GM12873 (cell line): ENCODE measurements at regions not wholly inside any gene's neighbourhood (a gene's known extent, or its start where the extent isn't known, plus 50 kb on each side); places are given as distances from the start of the nearest gene placed in this dataset.

Experiments used
- CTCF ChIP-seq: IDR thresholded peaks from 2 replicates; pipeline ENCODE4 v1.5.1; 2012; ENCODE audit warnings: low read depth, mild to moderate bottlenecking, moderate library complexity, low read length, control low read depth; ENCODE audit not compliant: insufficient read depth; ENCODE audit errors: missing control alignments

DNA sequence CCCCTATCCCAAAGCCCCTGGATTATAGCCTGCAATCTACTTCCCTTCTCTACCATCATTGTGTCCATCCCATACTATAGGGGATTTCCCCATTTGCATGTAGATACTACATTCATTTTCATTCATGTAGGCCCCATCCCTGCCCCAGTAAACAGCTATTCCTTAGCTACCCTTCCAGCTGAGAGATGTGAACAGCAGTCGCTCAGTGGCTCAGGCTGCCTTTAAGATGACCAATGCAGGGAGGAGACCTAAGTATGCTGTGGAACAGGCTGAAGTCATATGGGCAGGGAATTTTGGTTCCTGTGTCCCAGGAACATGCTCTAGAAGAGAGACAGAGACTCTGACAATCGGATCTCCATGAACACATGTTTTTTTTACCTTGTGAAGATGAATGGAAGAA is 481.2 kb upstream of the SYT1 start:
- no peak for TF ChIP-seq CTCF

DNA sequence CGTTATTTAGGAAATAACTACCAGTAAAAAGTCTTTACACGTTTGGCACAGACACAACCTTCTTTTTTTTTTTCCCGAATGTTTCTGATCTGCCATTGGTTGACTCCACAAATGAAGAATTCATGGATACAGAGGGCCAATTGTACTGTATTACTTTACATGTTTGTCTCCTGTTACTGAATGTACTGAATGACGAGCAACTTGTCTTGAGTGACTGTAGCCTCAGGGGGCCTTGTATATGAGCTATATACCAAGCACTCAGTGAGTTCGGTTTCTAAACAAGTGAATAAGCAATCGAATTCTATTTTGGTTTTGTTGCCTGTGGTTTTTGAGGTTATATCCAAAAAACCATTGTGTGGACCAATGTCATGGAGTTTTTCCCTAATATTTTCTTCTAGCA is 480.0 kb upstream of the SYT1 start:
- no peak for TF ChIP-seq CTCF

DNA sequence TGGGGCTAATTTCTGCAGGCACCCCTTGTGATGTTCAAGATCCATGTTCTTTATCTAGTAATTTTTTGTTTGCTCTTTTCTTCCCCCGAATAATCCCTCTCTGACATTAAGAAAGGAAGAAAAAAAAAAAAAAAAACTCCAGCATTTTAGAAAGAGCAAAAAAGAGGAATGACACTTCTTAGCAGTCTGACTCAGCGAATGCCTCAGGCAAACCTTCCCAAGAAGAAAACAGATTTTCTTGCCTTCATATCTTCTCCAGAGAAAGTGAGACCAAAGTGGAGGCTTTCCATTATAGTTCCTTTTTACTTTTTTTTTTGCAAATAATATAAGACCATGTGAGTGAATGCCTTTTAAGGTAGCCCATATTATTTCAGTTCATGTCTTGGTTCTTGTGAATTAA is 479.0 kb upstream of the SYT1 start:
- no peak for TF ChIP-seq CTCF

DNA sequence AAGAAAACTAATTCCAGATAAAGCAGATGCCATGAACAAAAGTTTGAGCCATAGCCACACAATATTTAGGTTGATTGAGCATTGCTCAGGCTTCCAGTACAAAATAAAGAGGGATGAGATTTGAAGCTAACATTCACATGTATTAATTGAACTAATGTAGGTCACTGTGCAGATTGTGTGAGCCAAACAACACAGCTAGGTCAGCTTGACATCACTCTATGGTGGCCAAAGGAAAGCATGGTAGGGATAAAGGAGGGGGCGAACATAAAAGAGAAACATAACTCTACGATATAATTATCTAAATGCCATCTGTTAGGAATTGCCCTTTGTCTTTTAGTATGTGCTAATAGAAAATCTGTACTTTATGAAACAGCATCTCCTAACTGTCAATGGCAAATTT is 477.7 kb upstream of the SYT1 start:
- TF ChIP-seq CTCF: no peak

GRCh38 chr12:78387721-78388120 is 476.9 kb upstream of the SYT1 start:
- no peak for TF ChIP-seq CTCF

GRCh38 chr12:78388461-78388860 is 476.1 kb upstream of the SYT1 start:
- TF ChIP-seq CTCF: no peak

DNA sequence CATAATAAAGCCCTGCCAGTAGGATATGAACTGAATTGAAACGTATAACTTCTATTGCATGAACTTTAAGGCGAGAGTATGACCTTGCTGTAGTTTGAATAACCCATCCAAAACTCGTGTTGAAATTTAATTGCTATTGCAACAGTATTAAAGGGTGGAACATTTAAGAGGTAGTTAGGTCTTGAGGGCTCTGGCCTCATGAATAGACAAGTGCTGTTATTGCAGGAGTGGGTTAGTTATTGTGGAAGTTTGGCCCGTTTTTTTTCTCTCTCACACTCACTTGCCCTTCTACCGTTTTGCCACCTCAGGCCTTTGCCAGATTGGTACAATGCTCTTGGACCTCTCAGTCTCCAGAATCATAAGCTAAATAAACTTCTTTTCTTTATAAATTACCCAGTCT is 473.7 kb upstream of the SYT1 start:
- TF ChIP-seq CTCF: no peak

- TF ChIP-seq CTCF: no peak
Observed at GRCh38 chr12:78392918-78393317, 471.7 kb upstream of the SYT1 start.
